ENCODE measurements at regions not wholly inside any gene's neighbourhood (a gene's known extent, or its start where the extent isn't known, plus 50 kb on each side); places are given as distances from the start of the nearest gene placed in this dataset.

GRCh38 chr2:180191432-180192124 lies 184.5 kb upstream of the CWC22 start:
- TF ChIP-seq CTCF (IDR thresholded peaks at IDR 0.05; ENCODE audit: low read length) (no peak), EZH2 (optimal IDR thresholded peaks at IDR 0.05; ENCODE audit: low read depth, low read length) (no peak), EZH2phosphoT487 (IDR thresholded peaks at IDR 0.05; ENCODE audit: low read length) (no peak)
